ENCODE measurements at regions not wholly inside any gene's neighbourhood (a gene's known extent, or its start where the extent isn't known, plus 50 kb on each side); places are given as distances from the start of the nearest gene placed in this dataset.

DNA sequence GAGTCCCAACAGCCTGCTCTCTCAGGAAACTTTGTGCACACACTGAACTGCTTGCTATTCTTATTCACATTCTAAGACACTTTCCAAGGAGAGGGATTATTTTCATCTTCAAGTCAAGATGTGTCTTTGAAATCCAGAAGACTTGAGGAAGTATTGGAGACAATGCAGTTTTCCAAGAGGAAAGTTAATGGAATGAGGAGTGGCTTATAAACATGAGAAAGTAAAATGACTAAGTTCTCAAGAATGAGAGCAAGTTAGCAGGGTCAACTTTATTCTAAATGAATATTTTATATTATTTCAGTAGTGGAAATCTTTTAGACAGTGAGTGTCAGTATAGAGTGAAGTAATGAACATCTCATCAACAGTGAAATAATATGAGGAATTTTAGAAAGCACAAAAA lies 1239.3 kb downstream of the MRPL39 start:
- TF ChIP-seq, protein P1, sequence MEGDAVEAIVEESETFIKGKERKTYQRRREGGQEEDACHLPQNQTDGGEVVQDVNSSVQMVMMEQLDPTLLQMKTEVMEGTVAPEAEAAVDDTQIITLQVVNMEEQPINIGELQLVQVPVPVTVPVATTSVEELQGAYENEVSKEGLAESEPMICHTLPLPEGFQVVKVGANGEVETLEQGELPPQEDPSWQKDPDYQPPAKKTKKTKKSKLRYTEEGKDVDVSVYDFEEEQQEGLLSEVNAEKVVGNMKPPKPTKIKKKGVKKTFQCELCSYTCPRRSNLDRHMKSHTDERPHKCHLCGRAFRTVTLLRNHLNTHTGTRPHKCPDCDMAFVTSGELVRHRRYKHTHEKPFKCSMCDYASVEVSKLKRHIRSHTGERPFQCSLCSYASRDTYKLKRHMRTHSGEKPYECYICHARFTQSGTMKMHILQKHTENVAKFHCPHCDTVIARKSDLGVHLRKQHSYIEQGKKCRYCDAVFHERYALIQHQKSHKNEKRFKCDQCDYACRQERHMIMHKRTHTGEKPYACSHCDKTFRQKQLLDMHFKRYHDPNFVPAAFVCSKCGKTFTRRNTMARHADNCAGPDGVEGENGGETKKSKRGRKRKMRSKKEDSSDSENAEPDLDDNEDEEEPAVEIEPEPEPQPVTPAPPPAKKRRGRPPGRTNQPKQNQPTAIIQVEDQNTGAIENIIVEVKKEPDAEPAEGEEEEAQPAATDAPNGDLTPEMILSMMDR (IDR thresholded peaks at IDR 0.05; ENCODE audit: low read depth, low read length) = no peak
- Histone ChIP-seq H3K36me3 (no peaks in the 10 kb centered on the region), H3K9me3 (no peaks in the 10 kb centered on the region), H3K4me1 (no peaks in the 10 kb centered on the region), H3K4me3 (ENCODE audit: low read depth, low read length) (no peak overlapping the region), H3K27me3 (no peaks in the 10 kb centered on the region)
- DNase-seq = no peak

DNA sequence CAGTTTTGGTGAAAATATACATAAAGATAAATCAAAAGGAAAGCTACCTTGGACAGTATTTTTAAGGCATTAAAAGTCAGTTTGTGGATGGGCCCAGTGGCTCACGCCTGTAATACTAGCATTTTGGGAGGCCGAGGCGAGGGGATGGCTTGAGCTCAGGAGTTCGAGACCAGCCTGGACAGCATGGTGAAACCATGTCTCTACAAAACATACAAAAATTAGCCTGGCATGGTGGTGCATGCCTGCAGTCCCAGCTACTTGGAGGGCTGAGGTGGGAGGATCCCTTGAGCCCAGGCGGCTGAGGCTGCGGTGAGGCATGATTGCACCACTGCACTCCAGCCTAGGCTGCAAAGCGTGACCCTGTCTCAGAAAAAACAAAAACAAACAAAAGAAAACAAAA lies 1253.8 kb downstream of the MRPL39 start:
- H3K36me3 ChIP-seq = no peaks in the 10 kb centered on the region
- TF ChIP-seq, protein P1 (IDR thresholded peaks at IDR 0.05; ENCODE audit: low read depth, low read length) = no peak
- no peak for DNase-seq
- no peaks in the 10 kb centered on the region for H3K4me1 ChIP-seq
- no peak overlapping the region for H3K4me3 ChIP-seq (ENCODE audit: low read depth, low read length)
- no peaks in the 10 kb centered on the region; the same call in 1 of the 2 replicates for H3K9me3 ChIP-seq
- no peaks in the 10 kb centered on the region for H3K27me3 ChIP-seq

DNA sequence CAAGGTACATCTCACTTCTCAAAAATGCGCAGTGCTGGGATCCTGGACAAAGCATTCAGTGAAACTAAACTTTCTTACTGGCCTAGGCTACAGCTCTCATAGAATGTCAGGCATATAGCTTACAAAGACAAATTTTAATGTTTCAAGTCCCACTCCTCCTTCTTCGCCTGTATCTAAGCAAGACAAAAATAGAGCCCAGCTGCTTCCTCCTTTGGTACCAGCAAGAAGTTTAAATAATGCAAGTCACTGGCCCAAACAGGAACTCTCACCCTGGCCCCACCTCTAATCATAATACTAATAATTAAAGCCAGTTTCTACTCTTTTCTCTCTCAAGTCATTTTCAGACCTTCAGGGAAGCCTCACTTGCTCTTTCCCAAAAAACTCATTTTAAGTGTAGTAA lies 1267.9 kb downstream of the MRPL39 start:
- TF ChIP-seq, protein P1 (IDR thresholded peaks at IDR 0.05; ENCODE audit: low read depth, low read length) = no peak
- H3K27me3 ChIP-seq = no peaks in the 10 kb centered on the region
- no peak for DNase-seq
- no peaks in the 10 kb centered on the region for H3K4me1 ChIP-seq
- no peaks in the 10 kb centered on the region for H3K36me3 ChIP-seq
- no peaks in the 10 kb centered on the region for H3K9me3 ChIP-seq
- H3K4me3 ChIP-seq (ENCODE audit: low read depth, low read length) = no peak overlapping the region

DNA sequence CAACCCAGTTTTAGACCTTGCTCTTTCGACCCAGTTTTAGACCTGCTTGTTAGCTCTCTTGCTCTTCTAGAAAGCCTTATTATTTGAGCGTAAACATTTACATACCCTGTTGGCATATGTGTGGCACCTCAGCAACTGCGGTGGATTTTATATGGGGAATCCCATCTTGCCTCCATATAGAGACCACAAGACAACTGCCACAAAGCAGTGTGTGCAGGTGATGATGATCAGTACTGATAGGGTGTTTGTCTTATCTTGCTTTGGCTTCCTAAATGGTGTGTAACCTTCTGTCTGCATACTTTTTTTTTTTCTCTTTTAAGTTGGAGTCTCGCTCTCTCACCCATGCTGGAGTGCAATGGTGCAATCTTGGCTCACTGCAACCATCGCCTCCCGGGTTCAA lies 1270.8 kb downstream of the MRPL39 start:
- H3K27me3 ChIP-seq = no peaks in the 10 kb centered on the region
- no peaks in the 10 kb centered on the region for H3K9me3 ChIP-seq
- H3K4me1 ChIP-seq = no peaks in the 10 kb centered on the region
- H3K4me3 ChIP-seq (ENCODE audit: low read depth, low read length) = no peak overlapping the region
- TF ChIP-seq, protein P1 (IDR thresholded peaks at IDR 0.05; ENCODE audit: low read depth, low read length) = no peak
- no peaks in the 10 kb centered on the region for H3K36me3 ChIP-seq
- no peak for DNase-seq

DNA sequence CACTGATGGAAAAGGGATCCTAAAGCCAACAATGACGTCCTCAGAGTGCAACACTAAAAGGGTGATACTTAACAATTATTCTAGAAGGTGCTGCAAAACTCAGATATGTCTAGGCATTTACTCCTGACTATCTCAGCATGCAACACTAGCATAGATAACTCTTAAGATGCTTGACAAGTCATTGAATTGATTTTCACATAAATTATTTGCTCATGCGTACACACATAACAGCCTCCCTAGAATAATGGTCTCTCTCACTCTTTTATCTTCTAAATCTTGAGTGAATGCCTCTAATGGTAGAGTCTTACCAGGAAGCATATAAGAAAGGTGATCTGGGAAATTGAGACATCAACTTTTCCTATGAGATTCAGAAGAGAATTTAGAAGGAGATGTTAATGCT lies 1283.7 kb downstream of the MRPL39 start:
- Histone ChIP-seq H3K4me3 (ENCODE audit: low read depth, low read length) (no peak overlapping the region), H3K36me3 (no peaks in the 10 kb centered on the region), H3K4me1 (no peaks in the 10 kb centered on the region; the same call in 1 of the 2 replicates), H3K27me3 (no peaks in the 10 kb centered on the region), H3K9me3 (no peaks in the 10 kb centered on the region)
- TF ChIP-seq, protein P1 (IDR thresholded peaks at IDR 0.05; ENCODE audit: low read depth, low read length) = no peak
- no peak for DNase-seq

DNA sequence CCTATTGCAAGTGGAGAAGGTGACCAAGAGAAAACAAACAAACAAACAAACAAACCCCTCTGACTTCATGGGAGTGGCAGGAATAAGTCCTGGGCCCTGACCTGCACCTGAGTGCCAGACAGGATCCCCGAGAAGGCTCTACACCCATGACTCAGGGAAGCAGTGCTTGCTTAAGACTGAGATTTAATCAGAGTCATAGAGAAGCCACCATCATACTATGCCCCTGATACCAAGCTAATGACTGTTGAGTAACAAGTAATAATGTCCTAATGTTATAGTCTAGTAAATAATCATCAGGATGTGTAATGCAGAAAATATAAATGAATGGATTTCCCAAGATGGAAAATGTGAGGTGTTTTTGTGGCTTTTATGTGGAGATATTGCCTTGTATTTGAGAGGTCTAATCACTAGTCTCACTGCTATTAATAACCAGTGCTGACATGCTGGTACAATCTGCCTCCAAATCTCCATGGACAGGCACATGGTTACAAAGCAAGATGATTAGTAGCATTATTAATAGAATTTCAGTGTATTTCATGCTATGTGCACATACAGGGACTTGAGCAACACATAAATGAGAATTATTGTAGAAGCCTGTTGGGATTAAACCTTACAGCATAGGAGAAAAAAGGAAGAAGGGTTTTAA lies 1290.9 kb downstream of the MRPL39 start:
- no peak for DNase-seq
- Histone ChIP-seq H3K27me3 (no peaks in the 10 kb centered on the region), H3K9me3 (no peaks in the 10 kb centered on the region), H3K4me1 (peaks cover 3% of the 10 kb centered on the region; the same call in 1 of the 2 replicates), H3K4me3 (ENCODE audit: low read depth, low read length) (no peak overlapping the region), H3K36me3 (no peaks in the 10 kb centered on the region)
- TF ChIP-seq, protein P1 (IDR thresholded peaks at IDR 0.05; ENCODE audit: low read depth, low read length) = no peak
